Osteoblast (primary cell): ENCODE measurements at regions not wholly inside any gene's neighbourhood (a gene's known extent, or its start where the extent isn't known, plus 50 kb on each side); places are given as distances from the start of the nearest gene placed in this dataset.

Source experiments
- DNase-seq: peaks from one replicate; pipeline ENCODE4 v3.0.0; 2011; ENCODE audit warnings: low spot score, mixed read lengths; ENCODE audit not compliant: insufficient read length; ENCODE audit errors: missing footprints
- H2AFZ ChIP-seq: 2 replicates; pipeline ENCODE4 v1.6.0; 2011; ENCODE audit warnings: mild to moderate bottlenecking, low read length
- H3K27ac ChIP-seq: 2 replicates; pipeline ENCODE4 v1.5.1; 2011; ENCODE audit warnings: mild to moderate bottlenecking, low read depth, low read length, moderate library complexity
- H3K27me3 ChIP-seq: 2 replicates; pipeline ENCODE4 v1.6.0; 2012; ENCODE audit warnings: mild to moderate bottlenecking, control low read depth, inconsistent platforms, low read length, moderate library complexity; ENCODE audit not compliant: insufficient read depth
- H3K36me3 ChIP-seq: 2 replicates; pipeline ENCODE4 v1.5.1; 2011; ENCODE audit warnings: mild to moderate bottlenecking, low read length, control low read depth, moderate library complexity; ENCODE audit not compliant: insufficient read depth
- H3K4me1 ChIP-seq: 2 replicates; pipeline ENCODE4 v1.5.1; 2011; ENCODE audit warnings: mild to moderate bottlenecking, low read length, control low read depth, moderate library complexity; ENCODE audit not compliant: insufficient read depth
- H3K4me2 ChIP-seq: 2 replicates; pipeline ENCODE4 v1.6.0; 2011; ENCODE audit warnings: mild to moderate bottlenecking, low read length; ENCODE audit not compliant: insufficient read depth
- H3K4me3 ChIP-seq: fragments of 200-600 bp; sonication (generic); 3 replicates; pipeline ENCODE4 v1.5.1; 2012; ENCODE audit warnings: mild to moderate bottlenecking, low read length, inconsistent platforms; ENCODE audit not compliant: insufficient read depth
- H3K79me2 ChIP-seq: 2 replicates; pipeline ENCODE4 v1.6.0; 2012; ENCODE audit warnings: mild to moderate bottlenecking, low read length, control low read depth, inconsistent platforms; ENCODE audit not compliant: insufficient read depth
- H3K9me3 ChIP-seq: 2 replicates; pipeline ENCODE4 v1.5.1; 2011; ENCODE audit warnings: low read depth, low read length, control low read depth
- H4K20me1 ChIP-seq: 2 replicates; pipeline ENCODE4 v1.6.0; 2012; ENCODE audit warnings: mild to moderate bottlenecking, low read length, control low read depth; ENCODE audit not compliant: insufficient read depth
- CTCF ChIP-seq: IDR thresholded peaks from 2 replicates; pipeline ENCODE4 v1.5.1; 2011; ENCODE audit warnings: mild to moderate bottlenecking, low read depth, low read length, moderate library complexity; ENCODE audit errors: extremely low read depth

- Histone ChIP-seq H2AFZ (no peak overlapping the region), H4K20me1 (no peaks in the 10 kb centered on the region), H3K27me3 (no peaks in the 10 kb centered on the region), H3K9me3 (no peaks in the 10 kb centered on the region), H3K4me2 (no peak overlapping the region), H3K36me3 (no peaks in the 10 kb centered on the region), H3K79me2 (no peaks in the 10 kb centered on the region), H3K27ac (no peak overlapping the region), H3K4me3 (no peak overlapping the region), H3K4me1 (no peaks in the 10 kb centered on the region)
- no peak for DNase-seq
- TF ChIP-seq CTCF: no peak
Observed at GRCh38 chr13:97781891-97782305, 171.6 kb upstream of the IPO5 start.

GRCh38 chr13:97786510-97786909, 167.0 kb upstream of the IPO5 start:
- Histone ChIP-seq H3K4me1 (no peaks in the 10 kb centered on the region), H3K4me2 (no peak overlapping the region), H2AFZ (no peak overlapping the region), H3K4me3 (no peak overlapping the region), H3K27ac (no peak overlapping the region), H3K79me2 (no peaks in the 10 kb centered on the region), H3K9me3 (peaks cover 4% of the 10 kb centered on the region), H3K27me3 (no peaks in the 10 kb centered on the region), H4K20me1 (no peaks in the 10 kb centered on the region), H3K36me3 (no peaks in the 10 kb centered on the region)
- no peak for DNase-seq
- no peak for TF ChIP-seq CTCF

- no peak for TF ChIP-seq CTCF
- H3K4me1 ChIP-seq: no peaks in the 10 kb centered on the region
- no peak overlapping the region for H3K27ac ChIP-seq
- H3K9me3 ChIP-seq: no peaks in the 10 kb centered on the region
- H3K4me2 ChIP-seq: no peak overlapping the region
- no peaks in the 10 kb centered on the region for H3K27me3 ChIP-seq
- H3K36me3 ChIP-seq: no peaks in the 10 kb centered on the region
- no peak for DNase-seq
- no peak overlapping the region for H3K4me3 ChIP-seq
- no peaks in the 10 kb centered on the region for H4K20me1 ChIP-seq
- no peaks in the 10 kb centered on the region for H3K79me2 ChIP-seq
- H2AFZ ChIP-seq: no peak overlapping the region
Observed at GRCh38 chr13:97797553-97797952, 155.9 kb upstream of the IPO5 start.

- DNase-seq: no peak
- no peak for TF ChIP-seq CTCF
Observed at GRCh38 chr13:97798171-97798821, 155.2 kb upstream of the IPO5 start.

More at GRCh38 chr13:97798171-97798821, 155.2 kb upstream of the IPO5 start:
- H2AFZ ChIP-seq: no peak overlapping the region
- no peak overlapping the region for H3K4me2 ChIP-seq
- H3K27ac ChIP-seq: no peak overlapping the region
- no peak overlapping the region for H3K4me3 ChIP-seq
- no peaks in the 10 kb centered on the region for H3K9me3 ChIP-seq
- H4K20me1 ChIP-seq: no peaks in the 10 kb centered on the region
- H3K79me2 ChIP-seq: no peaks in the 10 kb centered on the region
- H3K4me1 ChIP-seq: no peaks in the 10 kb centered on the region
- H3K36me3 ChIP-seq: no peaks in the 10 kb centered on the region
- no peaks in the 10 kb centered on the region for H3K27me3 ChIP-seq
